ENCODE measurements at regions not wholly inside any gene's neighbourhood (a gene's known extent, or its start where the extent isn't known, plus 50 kb on each side); places are given as distances from the start of the nearest gene placed in this dataset.

GRCh38 chr13:85441364-85441763, 357.9 kb downstream of the SLITRK6 start:
- TF ChIP-seq FOXP2 (optimal IDR thresholded peaks at IDR 0.05; ENCODE audit: borderline replicate concordance, extremely low read depth, extremely low read length, insufficient read depth) (no peak), SIN3A (IDR thresholded peaks at IDR 0.05; ENCODE audit: borderline replicate concordance, insufficient read depth, low read length) (no peak)
- TF ChIP-seq, protein P1, sequence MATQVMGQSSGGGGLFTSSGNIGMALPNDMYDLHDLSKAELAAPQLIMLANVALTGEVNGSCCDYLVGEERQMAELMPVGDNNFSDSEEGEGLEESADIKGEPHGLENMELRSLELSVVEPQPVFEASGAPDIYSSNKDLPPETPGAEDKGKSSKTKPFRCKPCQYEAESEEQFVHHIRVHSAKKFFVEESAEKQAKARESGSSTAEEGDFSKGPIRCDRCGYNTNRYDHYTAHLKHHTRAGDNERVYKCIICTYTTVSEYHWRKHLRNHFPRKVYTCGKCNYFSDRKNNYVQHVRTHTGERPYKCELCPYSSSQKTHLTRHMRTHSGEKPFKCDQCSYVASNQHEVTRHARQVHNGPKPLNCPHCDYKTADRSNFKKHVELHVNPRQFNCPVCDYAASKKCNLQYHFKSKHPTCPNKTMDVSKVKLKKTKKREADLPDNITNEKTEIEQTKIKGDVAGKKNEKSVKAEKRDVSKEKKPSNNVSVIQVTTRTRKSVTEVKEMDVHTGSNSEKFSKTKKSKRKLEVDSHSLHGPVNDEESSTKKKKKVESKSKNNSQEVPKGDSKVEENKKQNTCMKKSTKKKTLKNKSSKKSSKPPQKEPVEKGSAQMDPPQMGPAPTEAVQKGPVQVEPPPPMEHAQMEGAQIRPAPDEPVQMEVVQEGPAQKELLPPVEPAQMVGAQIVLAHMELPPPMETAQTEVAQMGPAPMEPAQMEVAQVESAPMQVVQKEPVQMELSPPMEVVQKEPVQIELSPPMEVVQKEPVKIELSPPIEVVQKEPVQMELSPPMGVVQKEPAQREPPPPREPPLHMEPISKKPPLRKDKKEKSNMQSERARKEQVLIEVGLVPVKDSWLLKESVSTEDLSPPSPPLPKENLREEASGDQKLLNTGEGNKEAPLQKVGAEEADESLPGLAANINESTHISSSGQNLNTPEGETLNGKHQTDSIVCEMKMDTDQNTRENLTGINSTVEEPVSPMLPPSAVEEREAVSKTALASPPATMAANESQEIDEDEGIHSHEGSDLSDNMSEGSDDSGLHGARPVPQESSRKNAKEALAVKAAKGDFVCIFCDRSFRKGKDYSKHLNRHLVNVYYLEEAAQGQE (IDR thresholded peaks at IDR 0.05; ENCODE audit: insufficient read depth in 1 of 2, low read depth in 2 of 2, low read length in 2 of 2), result no peak

DNA sequence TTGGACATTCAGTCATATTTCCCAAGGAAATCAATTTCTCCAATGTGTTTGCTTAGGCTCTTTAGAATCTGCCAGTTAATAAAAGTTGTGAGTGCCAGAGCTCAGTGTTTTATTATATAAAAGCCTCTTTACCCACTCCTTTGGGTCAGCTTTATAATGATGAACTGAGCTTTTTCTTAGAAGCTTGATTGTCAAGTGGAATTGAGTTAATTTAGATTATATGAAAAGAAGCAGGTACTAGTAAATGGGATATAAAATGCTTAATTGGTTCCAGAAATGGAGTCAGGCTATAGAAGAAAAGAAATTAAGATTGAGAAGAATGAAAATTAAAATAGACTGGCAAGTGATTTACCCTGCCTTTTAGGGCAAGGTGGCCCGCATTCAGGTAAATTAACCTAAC, 363.2 kb downstream of the SLITRK6 start:
- no peak for TF ChIP-seq TAF1 (IDR thresholded peaks at IDR 0.05; ENCODE audit: borderline replicate concordance, insufficient read depth, low read length)
- no peak for TF ChIP-seq POLR2AphosphoS5 (IDR thresholded peaks at IDR 0.05; ENCODE audit: low read depth, low read length)
- TF ChIP-seq, protein P1 (IDR thresholded peaks at IDR 0.05; ENCODE audit: insufficient read depth in 1 of 2, low read depth in 2 of 2, low read length in 2 of 2), result no peak
- no peak for TF ChIP-seq FOXP2 (optimal IDR thresholded peaks at IDR 0.05; ENCODE audit: borderline replicate concordance, extremely low read depth, extremely low read length, insufficient read depth)
- no peak for TF ChIP-seq SIN3A (IDR thresholded peaks at IDR 0.05; ENCODE audit: borderline replicate concordance, insufficient read depth, low read length)

DNA sequence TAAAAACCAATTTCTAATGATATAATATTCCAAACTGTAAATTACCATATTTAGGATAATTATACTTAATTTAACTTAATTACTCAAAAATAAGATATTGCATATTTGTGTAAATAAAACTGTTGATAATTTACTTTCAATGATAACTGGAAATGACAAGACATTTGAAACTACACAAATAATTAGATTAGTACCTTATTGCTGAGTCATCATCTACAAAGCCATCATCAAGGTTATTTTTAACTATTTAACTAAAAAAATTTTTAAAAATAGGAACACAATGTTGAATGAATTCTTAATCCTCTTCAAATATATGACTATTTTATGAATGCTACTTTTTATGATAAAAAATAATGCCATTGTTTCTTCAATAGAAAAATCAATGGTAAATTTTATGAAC, 364.3 kb downstream of the SLITRK6 start:
- TF ChIP-seq TAF1 (IDR thresholded peaks at IDR 0.05; ENCODE audit: borderline replicate concordance, insufficient read depth, low read length) (no peak), SIN3A (IDR thresholded peaks at IDR 0.05; ENCODE audit: borderline replicate concordance, insufficient read depth, low read length) (no peak), POLR2AphosphoS5 (IDR thresholded peaks at IDR 0.05; ENCODE audit: low read depth, low read length) (no peak), FOXP2 (optimal IDR thresholded peaks at IDR 0.05; ENCODE audit: borderline replicate concordance, extremely low read depth, extremely low read length, insufficient read depth) (no peak)
- TF ChIP-seq, protein P1 (IDR thresholded peaks at IDR 0.05; ENCODE audit: insufficient read depth in 1 of 2, low read depth in 2 of 2, low read length in 2 of 2), result no peak

DNA sequence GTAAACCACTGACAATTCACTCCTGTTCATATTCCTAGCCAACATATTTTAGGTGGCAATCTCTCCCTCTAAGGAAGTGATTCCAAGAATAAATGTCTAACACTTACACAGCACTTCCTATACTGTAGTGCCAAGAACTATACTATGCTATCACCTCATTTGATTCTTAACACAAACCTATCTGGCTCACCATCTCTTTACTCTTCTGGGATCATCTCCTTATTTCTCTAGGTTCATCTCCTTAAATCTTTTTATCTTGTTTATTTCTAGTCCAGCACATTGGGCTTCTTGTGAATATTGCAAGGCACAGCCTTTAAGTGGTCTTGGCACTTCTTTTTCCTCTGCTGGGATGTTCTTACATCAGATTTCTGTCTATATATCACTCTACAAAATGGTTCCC, 366.3 kb downstream of the SLITRK6 start:
- no peak for TF ChIP-seq FOXP2 (optimal IDR thresholded peaks at IDR 0.05; ENCODE audit: borderline replicate concordance, extremely low read depth, extremely low read length, insufficient read depth)
- no peak for TF ChIP-seq SIN3A (IDR thresholded peaks at IDR 0.05; ENCODE audit: borderline replicate concordance, insufficient read depth, low read length)
- no peak for TF ChIP-seq TAF1 (IDR thresholded peaks at IDR 0.05; ENCODE audit: borderline replicate concordance, insufficient read depth, low read length)
- TF ChIP-seq, protein P1 (IDR thresholded peaks at IDR 0.05; ENCODE audit: insufficient read depth in 1 of 2, low read depth in 2 of 2, low read length in 2 of 2), result no peak
- no peak for TF ChIP-seq POLR2AphosphoS5 (IDR thresholded peaks at IDR 0.05; ENCODE audit: low read depth, low read length)

DNA sequence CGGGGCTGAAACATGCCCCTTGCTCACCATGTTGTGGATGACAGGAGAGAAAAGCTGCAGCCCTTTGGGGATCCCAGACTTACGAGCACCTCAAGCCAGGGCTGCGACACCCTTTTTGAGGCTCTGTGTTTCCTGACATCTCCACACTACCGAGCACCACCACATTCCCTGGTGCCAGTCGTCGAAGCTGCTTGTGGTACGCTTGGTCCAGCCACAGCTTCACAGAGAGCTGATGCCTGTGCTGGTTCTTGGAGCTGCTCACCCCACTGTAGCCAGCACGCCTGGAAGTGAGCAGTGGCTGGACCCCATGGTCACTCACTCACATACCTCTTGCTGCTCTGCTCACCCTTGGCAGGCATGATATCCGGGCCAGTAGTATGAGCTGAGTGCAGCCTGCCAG, 367.5 kb downstream of the SLITRK6 start:
- TF ChIP-seq SIN3A (IDR thresholded peaks at IDR 0.05; ENCODE audit: borderline replicate concordance, insufficient read depth, low read length) (no peak), TAF1 (IDR thresholded peaks at IDR 0.05; ENCODE audit: borderline replicate concordance, insufficient read depth, low read length) (no peak), POLR2AphosphoS5 (IDR thresholded peaks at IDR 0.05; ENCODE audit: low read depth, low read length) (no peak), FOXP2 (optimal IDR thresholded peaks at IDR 0.05; ENCODE audit: borderline replicate concordance, extremely low read depth, extremely low read length, insufficient read depth) (no peak)
- TF ChIP-seq, protein P1 (IDR thresholded peaks at IDR 0.05; ENCODE audit: insufficient read depth in 1 of 2, low read depth in 2 of 2, low read length in 2 of 2), result no peak
